ENCODE measurements at regions not wholly inside any gene's neighbourhood (a gene's known extent, or its start where the extent isn't known, plus 50 kb on each side); places are given as distances from the start of the nearest gene placed in this dataset.
"Not testable (repeated sequence)": the region's sequence is repeated elsewhere in the genome, so short reads cannot be mapped to it uniquely, and the experiment has no call there.

- H3K4me3 ChIP-seq: no peak overlapping the region
- no peaks in the 10 kb centered on the region for H3K9me3 ChIP-seq
- H3K27me3 ChIP-seq: no peaks in the 10 kb centered on the region
- intact Hi-C loops (cut with DNase I; ENCODE audit: low total_unique reads): loop anchor here (5.0 kb wide), 1 partner anchor 643 kb away; no protein-coding TSS in a partner anchor
- H3K36me3 ChIP-seq: no peaks in the 10 kb centered on the region
- H3K27ac ChIP-seq: no peak overlapping the region
- no peak for TF ChIP-seq POLR2A (IDR thresholded peaks at IDR 0.05)
- TF ChIP-seq CTCF (IDR thresholded peaks at IDR 0.05): no peak
- no peak for TF ChIP-seq POLR2AphosphoS5 (IDR thresholded peaks at IDR 0.05)
- no peak for DNase-seq (ENCODE audit: low spot score in 2 of 2)
- H3K4me1 ChIP-seq: no peaks in the 10 kb centered on the region
Observed at GRCh38 chr18:42514512-42514911, 559.5 kb downstream of the PIK3C3 start.

DNA sequence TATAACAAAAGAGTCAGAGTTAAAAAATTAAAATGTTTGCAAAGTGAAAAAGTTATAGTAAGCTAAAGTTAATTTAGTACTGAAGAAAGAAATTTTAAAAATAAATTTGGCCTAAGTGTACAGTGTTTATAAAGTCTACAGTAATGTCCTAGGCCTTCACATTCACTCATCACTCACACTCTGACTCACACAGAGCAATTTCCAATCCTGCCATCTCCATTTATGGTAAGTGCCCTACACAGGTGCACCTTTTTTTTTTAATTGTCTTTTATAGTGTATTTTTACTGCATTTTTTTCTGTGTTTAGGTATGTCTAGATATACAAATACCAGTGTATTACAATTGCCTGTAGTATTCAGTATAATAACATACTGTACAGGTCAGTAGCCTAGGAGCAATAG, 562.9 kb downstream of the PIK3C3 start:
- H3K4me1 ChIP-seq: no peaks in the 10 kb centered on the region
- intact Hi-C loops (cut with DNase I; ENCODE audit: low total_unique reads): no loop called here
- DNase-seq (ENCODE audit: low spot score in 2 of 2): no peak
- H3K36me3 ChIP-seq: no peaks in the 10 kb centered on the region
- no peak overlapping the region for H3K27ac ChIP-seq
- no peak for TF ChIP-seq POLR2AphosphoS5 (IDR thresholded peaks at IDR 0.05)
- TF ChIP-seq CTCF (IDR thresholded peaks at IDR 0.05): no peak
- no peak for TF ChIP-seq POLR2A (IDR thresholded peaks at IDR 0.05)
- no peak overlapping the region for H3K4me3 ChIP-seq
- H3K27me3 ChIP-seq: no peaks in the 10 kb centered on the region
- H3K9me3 ChIP-seq: no peaks in the 10 kb centered on the region

DNA sequence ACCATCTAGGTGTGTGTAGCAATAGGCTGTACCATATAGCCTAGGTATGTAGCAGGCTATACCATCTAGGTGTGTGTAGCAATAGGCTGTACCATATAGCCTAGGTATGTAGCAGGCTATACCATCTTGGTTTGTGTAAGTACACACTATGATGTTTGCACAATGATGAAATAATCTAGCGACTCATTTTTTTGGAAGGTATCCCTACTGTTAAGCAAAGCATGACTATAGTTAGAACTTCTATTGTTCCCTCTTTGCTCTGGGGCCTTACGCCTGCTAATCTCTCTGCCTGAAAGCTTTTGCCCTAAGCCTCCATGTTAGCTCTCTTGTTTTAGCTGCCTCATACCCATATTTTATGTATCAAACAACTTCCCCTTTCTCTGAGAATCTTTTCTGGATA, 563.3 kb downstream of the PIK3C3 start:
- intact Hi-C loops (cut with DNase I; ENCODE audit: low total_unique reads); H3K4me1 ChIP-seq; H3K9me3 ChIP-seq: not testable (repeated sequence)

GRCh38 chr18:42520138-42520537, 565.1 kb downstream of the PIK3C3 start:
- DNase-seq (ENCODE audit: low spot score in 2 of 2): no peak
- Histone ChIP-seq H3K27ac (no peak overlapping the region), H3K4me3 (no peak overlapping the region), H3K27me3 (no peaks in the 10 kb centered on the region), H3K36me3 (no peaks in the 10 kb centered on the region), H3K4me1 (no peaks in the 10 kb centered on the region), H3K9me3 (no peaks in the 10 kb centered on the region)
- TF ChIP-seq POLR2A (IDR thresholded peaks at IDR 0.05): no peak
- TF ChIP-seq POLR2AphosphoS5 (IDR thresholded peaks at IDR 0.05): no peak
- no peak for TF ChIP-seq CTCF (IDR thresholded peaks at IDR 0.05)
- intact Hi-C loops (cut with DNase I; ENCODE audit: low total_unique reads): no loop called here

More for the DNA sequence above, 563.3 kb downstream of the PIK3C3 start:
- H3K27ac ChIP-seq; DNase-seq (ENCODE audit: low spot score in 2 of 2); H3K4me3 ChIP-seq; H3K36me3 ChIP-seq; H3K27me3 ChIP-seq: not testable (repeated sequence)

DNA sequence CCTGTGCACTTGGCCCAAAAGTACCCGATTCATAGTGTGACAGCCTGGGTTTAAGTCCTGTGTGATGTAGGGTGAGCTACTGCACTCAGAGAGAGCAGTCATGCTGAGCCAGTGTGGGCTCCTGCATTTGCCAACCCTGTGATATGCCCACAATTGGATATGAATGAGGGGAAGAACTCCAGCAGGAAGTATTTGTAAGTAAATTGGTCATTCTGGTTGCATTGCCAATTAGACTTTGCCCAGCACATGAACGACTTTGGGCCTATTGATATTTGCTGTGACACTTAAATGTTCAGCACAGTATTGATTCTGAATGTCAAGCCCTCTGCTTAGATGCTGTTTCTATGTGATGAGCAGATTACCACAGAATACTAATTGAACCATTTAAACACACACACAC, 570.9 kb downstream of the PIK3C3 start:
- Histone ChIP-seq H3K27ac (no peak overlapping the region), H3K4me1 (no peaks in the 10 kb centered on the region), H3K36me3 (no peaks in the 10 kb centered on the region), H3K27me3 (no peaks in the 10 kb centered on the region), H3K4me3 (no peak overlapping the region), H3K9me3 (no peaks in the 10 kb centered on the region)
- intact Hi-C loops (cut with DNase I; ENCODE audit: low total_unique reads): no loop called here
- DNase-seq (ENCODE audit: low spot score in 2 of 2): no peak
- TF ChIP-seq POLR2AphosphoS5 (IDR thresholded peaks at IDR 0.05): no peak
- no peak for TF ChIP-seq POLR2A (IDR thresholded peaks at IDR 0.05)
- TF ChIP-seq CTCF (IDR thresholded peaks at IDR 0.05): no peak

GRCh38 chr18:42527766-42528165, 572.7 kb downstream of the PIK3C3 start:
- intact Hi-C loops (cut with DNase I; ENCODE audit: low total_unique reads): no loop called here
- no peaks in the 10 kb centered on the region for H3K9me3 ChIP-seq
- H3K4me3 ChIP-seq: no peak overlapping the region
- TF ChIP-seq POLR2A (IDR thresholded peaks at IDR 0.05) (no peak), CTCF (IDR thresholded peaks at IDR 0.05) (no peak)
- DNase-seq (ENCODE audit: low spot score in 2 of 2): no peak
- H3K4me1 ChIP-seq: no peaks in the 10 kb centered on the region
- H3K36me3 ChIP-seq: no peaks in the 10 kb centered on the region
- H3K27me3 ChIP-seq: no peaks in the 10 kb centered on the region
- H3K27ac ChIP-seq: no peak overlapping the region

Data from breast epithelium (tissue), 4 donors.